GM12872 (cell line): ENCODE measurements at regions not wholly inside any gene's neighbourhood (a gene's known extent, or its start where the extent isn't known, plus 50 kb on each side); places are given as distances from the start of the nearest gene placed in this dataset.

Source experiments
- CTCF ChIP-seq: IDR thresholded peaks from 3 replicates; pipeline ENCODE4 v1.5.1; 2011; ENCODE audit warnings: low read depth, mild to moderate bottlenecking, low read length, moderate library complexity; ENCODE audit not compliant: insufficient read depth

GRCh38 chr2:30048636-30049175 is 98.1 kb upstream of the YPEL5 start:
- TF ChIP-seq CTCF: no peak

GRCh38 chr2:30055548-30055947 is 91.3 kb upstream of the YPEL5 start:
- TF ChIP-seq CTCF: no peak

GRCh38 chr2:30060562-30060961 is 86.2 kb upstream of the YPEL5 start:
- no peak for TF ChIP-seq CTCF

- TF ChIP-seq CTCF: no peak
These were observed 78.7 kb upstream of the YPEL5 start for GRCh38 chr2:30068067-30068466.

- TF ChIP-seq CTCF: peak; percentile 86
These were observed 74.5 kb upstream of the YPEL5 start for GRCh38 chr2:30072250-30072842.

GRCh38 chr2:30073523-30073922 is 73.3 kb upstream of the YPEL5 start:
- TF ChIP-seq CTCF: no peak

GRCh38 chr2:30074023-30074422 is 72.8 kb upstream of the YPEL5 start:
- TF ChIP-seq CTCF: no peak
